Epithelial cell of prostate (primary cell): ENCODE measurements at regions not wholly inside any gene's neighbourhood (a gene's known extent, or its start where the extent isn't known, plus 50 kb on each side); places are given as distances from the start of the nearest gene placed in this dataset.
A peak's percentile ranks its signal among the peaks of the same experiment; 100 is the strongest.
"Not testable (repeated sequence)": the region's sequence is repeated elsewhere in the genome, so short reads cannot be mapped to it uniquely, and the experiment has no call there.

Experiments used
- DNase-seq: peaks from one replicate; pipeline ENCODE4 v3.0.0-alpha.2; 2011; ENCODE audit warnings: low read depth, low spot score
- H3K27ac ChIP-seq: fragments of 450-650 bp; 2 replicates; pipeline ENCODE4 v1.5.1; 2017; ENCODE audit warnings: mild to moderate bottlenecking

- no peak overlapping the region for H3K27ac ChIP-seq
- DNase-seq: no peak
Measured at GRCh38 chr2:180621941-180622918, 358.2 kb upstream of the UBE2E3 start.

- DNase-seq: no peak
- no peak overlapping the region for H3K27ac ChIP-seq
Measured at GRCh38 chr2:180621366-180621765, 359.0 kb upstream of the UBE2E3 start.

- no peak for DNase-seq
- H3K27ac ChIP-seq: no peak overlapping the region
Measured at GRCh38 chr2:180618570-180618969, 361.8 kb upstream of the UBE2E3 start.

GRCh38 chr2:180614776-180615175, 365.6 kb upstream of the UBE2E3 start:
- no peak overlapping the region for H3K27ac ChIP-seq
- DNase-seq: no peak

GRCh38 chr2:180609626-180610340, 370.6 kb upstream of the UBE2E3 start:
- no peak overlapping the region for H3K27ac ChIP-seq
- no peak for DNase-seq

- no peak overlapping the region for H3K27ac ChIP-seq
- DNase-seq: no peak
Measured at GRCh38 chr2:180607514-180608049, 372.8 kb upstream of the UBE2E3 start.

GRCh38 chr2:180604077-180604476, 376.3 kb upstream of the UBE2E3 start:
- no peak for DNase-seq
- H3K27ac ChIP-seq: no peak overlapping the region

- DNase-seq: no peak
- H3K27ac ChIP-seq: no peak overlapping the region
Measured at GRCh38 chr2:180601016-180601415, 379.4 kb upstream of the UBE2E3 start.

- H3K27ac ChIP-seq: no peak overlapping the region
- DNase-seq: no peak
Measured at GRCh38 chr2:180599804-180600203, 380.6 kb upstream of the UBE2E3 start.

- DNase-seq: no peak
- H3K27ac ChIP-seq: no peak overlapping the region
Measured at GRCh38 chr2:180597179-180597578, 383.2 kb upstream of the UBE2E3 start.

GRCh38 chr2:180596453-180596852, 384.0 kb upstream of the UBE2E3 start:
- DNase-seq: no peak
- H3K27ac ChIP-seq: no peak overlapping the region

- no peak overlapping the region for H3K27ac ChIP-seq
- DNase-seq: no peak
Measured at GRCh38 chr2:180591947-180592346, 388.5 kb upstream of the UBE2E3 start.

- H3K27ac ChIP-seq, DNase-seq: not testable (repeated sequence)
Measured at GRCh38 chr2:180591093-180591781, 389.2 kb upstream of the UBE2E3 start.

GRCh38 chr2:180583441-180584140, 396.8 kb upstream of the UBE2E3 start:
- H3K27ac ChIP-seq: no peak overlapping the region
- DNase-seq: no peak

GRCh38 chr2:180579388-180579787, 401.0 kb upstream of the UBE2E3 start:
- no peak for DNase-seq
- no peak overlapping the region for H3K27ac ChIP-seq

- H3K27ac ChIP-seq: peak overlapping the region; percentile 16
- DNase-seq: no peak
Measured at GRCh38 chr2:180578441-180578840, 402.0 kb upstream of the UBE2E3 start.

GRCh38 chr2:180577567-180577966, 402.8 kb upstream of the UBE2E3 start:
- no peak for DNase-seq
- H3K27ac ChIP-seq: peak overlapping the region; percentile 16

- DNase-seq: peak; percentile 72
- peak overlapping the region; percentile 12 for H3K27ac ChIP-seq
Measured at GRCh38 chr2:180573951-180574350, 406.5 kb upstream of the UBE2E3 start.

- DNase-seq: no peak
Measured at GRCh38 chr2:180572346-180572745, 408.1 kb upstream of the UBE2E3 start.

GRCh38 chr2:180571559-180571958, 408.8 kb upstream of the UBE2E3 start:
- no peak overlapping the region for H3K27ac ChIP-seq
- DNase-seq: no peak

More at GRCh38 chr2:180572346-180572745, 408.1 kb upstream of the UBE2E3 start:
- no peak overlapping the region for H3K27ac ChIP-seq
